Medulla oblongata (tissue), 1 donor: ENCODE measurements at regions not wholly inside any gene's neighbourhood (a gene's known extent, or its start where the extent isn't known, plus 50 kb on each side); places are given as distances from the start of the nearest gene placed in this dataset.

Source experiments
- DNase-seq: peaks from one replicate; pipeline ENCODE4 v3.0.0-alpha.2; 2015; ENCODE audit errors: extremely low spot score

GRCh38 chr11:71075871-71076420 is 176.4 kb downstream of the SHANK2 start:
- no peak for DNase-seq

GRCh38 chr11:71075116-71075720 is 177.2 kb downstream of the SHANK2 start:
- DNase-seq, result no peak

- no peak for DNase-seq
Observed at GRCh38 chr11:71071736-71072509, 180.5 kb downstream of the SHANK2 start.

- DNase-seq, result no peak
Observed at GRCh38 chr11:71070490-71071453, 181.6 kb downstream of the SHANK2 start.

- no peak for DNase-seq
Observed at GRCh38 chr11:71068963-71069362, 183.4 kb downstream of the SHANK2 start.

GRCh38 chr11:71067753-71068152 is 184.6 kb downstream of the SHANK2 start:
- DNase-seq, result no peak

- no peak for DNase-seq
Observed at GRCh38 chr11:71066311-71066710, 186.1 kb downstream of the SHANK2 start.

GRCh38 chr11:71065841-71066240 is 186.5 kb downstream of the SHANK2 start:
- no peak for DNase-seq

GRCh38 chr11:71064702-71065515 is 187.5 kb downstream of the SHANK2 start:
- DNase-seq, result no peak

- DNase-seq, result no peak
Observed at GRCh38 chr11:71064183-71064582, 188.2 kb downstream of the SHANK2 start.

GRCh38 chr11:71063129-71063528 is 189.2 kb downstream of the SHANK2 start:
- no peak for DNase-seq

GRCh38 chr11:71062199-71062598 is 190.2 kb downstream of the SHANK2 start:
- DNase-seq, result no peak

GRCh38 chr11:71060391-71060791 is 192.0 kb downstream of the SHANK2 start:
- DNase-seq, result no peak

- no peak for DNase-seq
Observed at GRCh38 chr11:71059662-71060061, 192.7 kb downstream of the SHANK2 start.

GRCh38 chr11:71055925-71056324 is 196.5 kb downstream of the SHANK2 start:
- DNase-seq, result no peak
